ENCODE measurements at regions not wholly inside any gene's neighbourhood (a gene's known extent, or its start where the extent isn't known, plus 50 kb on each side); places are given as distances from the start of the nearest gene placed in this dataset.

DNA sequence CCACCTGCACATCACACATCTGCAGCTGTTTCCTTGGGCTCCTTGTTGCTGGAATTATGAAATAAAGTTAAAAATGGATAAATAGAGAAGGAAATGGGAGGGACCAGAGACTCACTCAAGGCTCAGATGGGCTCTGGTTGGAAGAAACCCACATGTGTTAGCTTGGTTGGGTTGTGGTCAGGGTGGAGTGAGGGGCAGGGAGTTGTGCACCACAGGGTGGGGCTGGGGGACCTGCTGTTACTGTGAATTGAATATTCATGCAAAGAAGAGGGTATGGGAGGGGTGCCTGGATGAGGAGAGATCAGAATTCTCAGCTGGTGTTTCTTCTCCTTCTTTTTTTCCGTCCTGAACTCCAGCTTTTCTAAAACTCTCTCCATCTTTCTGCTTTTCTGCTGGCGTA lies 320.7 kb downstream of the MAP2K4 start:
- Histone ChIP-seq H3K27me3 (replicated peaks; ENCODE audit: insufficient read depth, low read depth, low read length, poor library complexity) (no peaks in the 10 kb centered on the region), H3K4me1 (ENCODE audit: insufficient read depth, low read length, poor library complexity, severe bottlenecking) (no peaks in the 10 kb centered on the region), H3K4me3 (ENCODE audit: low read depth, low read length, poor library complexity, severe bottlenecking) (no peak overlapping the region), H3K36me3 (ENCODE audit: insufficient read depth, low read length, poor library complexity, severe bottlenecking) (no peaks in the 10 kb centered on the region), H3K27ac (ENCODE audit: low read depth, low read length, poor library complexity, severe bottlenecking) (no peak overlapping the region), H3K9me3 (ENCODE audit: low read depth, low read length, poor library complexity, severe bottlenecking) (no peaks in the 10 kb centered on the region)
- TF ChIP-seq EZH2 (IDR thresholded peaks at IDR 0.05; ENCODE audit: borderline replicate concordance, low read depth, low read length, poor library complexity, severe bottlenecking) = no peak
- TF ChIP-seq, protein P1, sequence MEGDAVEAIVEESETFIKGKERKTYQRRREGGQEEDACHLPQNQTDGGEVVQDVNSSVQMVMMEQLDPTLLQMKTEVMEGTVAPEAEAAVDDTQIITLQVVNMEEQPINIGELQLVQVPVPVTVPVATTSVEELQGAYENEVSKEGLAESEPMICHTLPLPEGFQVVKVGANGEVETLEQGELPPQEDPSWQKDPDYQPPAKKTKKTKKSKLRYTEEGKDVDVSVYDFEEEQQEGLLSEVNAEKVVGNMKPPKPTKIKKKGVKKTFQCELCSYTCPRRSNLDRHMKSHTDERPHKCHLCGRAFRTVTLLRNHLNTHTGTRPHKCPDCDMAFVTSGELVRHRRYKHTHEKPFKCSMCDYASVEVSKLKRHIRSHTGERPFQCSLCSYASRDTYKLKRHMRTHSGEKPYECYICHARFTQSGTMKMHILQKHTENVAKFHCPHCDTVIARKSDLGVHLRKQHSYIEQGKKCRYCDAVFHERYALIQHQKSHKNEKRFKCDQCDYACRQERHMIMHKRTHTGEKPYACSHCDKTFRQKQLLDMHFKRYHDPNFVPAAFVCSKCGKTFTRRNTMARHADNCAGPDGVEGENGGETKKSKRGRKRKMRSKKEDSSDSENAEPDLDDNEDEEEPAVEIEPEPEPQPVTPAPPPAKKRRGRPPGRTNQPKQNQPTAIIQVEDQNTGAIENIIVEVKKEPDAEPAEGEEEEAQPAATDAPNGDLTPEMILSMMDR (conservative IDR thresholded peaks at IDR 0.05; ENCODE audit: low read depth, low read length) = no peak
- intact Hi-C loops (cut with micrococcal nuclease; ENCODE audit: unreplicated experiment) = loop anchor here (5.0 to 10.0 kb wide), 2 partner anchors 333 to 661 kb away; no protein-coding TSS in a partner anchor
- DNase-seq (ENCODE audit: low spot score) = no peak
- POLR2A ChIA-PET (ENCODE audit: low non-redundant PET) = no interaction called here
- CTCF ChIA-PET = no interaction called here
- no TSS peak for BruUV-seq (replicated peaks)

DNA sequence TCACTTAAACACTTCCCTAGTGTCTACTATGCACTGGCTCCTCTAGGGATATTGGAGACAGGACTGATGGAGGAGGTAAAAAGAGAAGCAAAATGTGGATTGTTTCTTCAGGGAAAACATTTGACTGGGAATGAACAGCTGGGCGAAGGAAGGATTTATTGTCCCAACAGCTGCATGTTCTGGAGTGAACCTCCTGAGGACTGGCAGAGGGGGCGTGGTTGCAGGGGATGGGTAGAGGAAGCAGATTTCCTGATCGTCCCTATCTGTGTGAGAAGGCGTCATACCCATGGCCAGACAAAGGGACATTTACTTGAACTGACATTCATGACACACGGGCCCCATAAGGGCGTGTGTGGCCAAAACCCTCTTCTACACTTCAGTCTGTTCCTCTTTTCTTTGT lies 321.5 kb downstream of the MAP2K4 start:
- ChIA-PET POLR2A (ENCODE audit: low non-redundant PET) (no interaction called here), CTCF (interaction anchor here (0.5 to 1.2 kb wide), 5 partner anchors 87 to 400 kb away, joined by 3 to 5 read pairs (median 5); no protein-coding TSS in a partner anchor)
- H3K4me1 ChIP-seq (ENCODE audit: insufficient read depth, low read length, poor library complexity, severe bottlenecking) = no peaks in the 10 kb centered on the region
- intact Hi-C loops (cut with micrococcal nuclease; ENCODE audit: unreplicated experiment) = loop anchor here (5.0 to 10.0 kb wide), 2 partner anchors 333 to 660 kb away; no protein-coding TSS in a partner anchor
- no peak overlapping the region for H3K4me3 ChIP-seq (ENCODE audit: low read depth, low read length, poor library complexity, severe bottlenecking)
- no peaks in the 10 kb centered on the region for H3K27me3 ChIP-seq (replicated peaks; ENCODE audit: insufficient read depth, low read depth, low read length, poor library complexity)
- H3K9me3 ChIP-seq (ENCODE audit: low read depth, low read length, poor library complexity, severe bottlenecking) = no peaks in the 10 kb centered on the region
- H3K27ac ChIP-seq (ENCODE audit: low read depth, low read length, poor library complexity, severe bottlenecking) = no peak overlapping the region
- no peak for DNase-seq (ENCODE audit: low spot score)
- no TSS peak for BruUV-seq (replicated peaks)
- no peaks in the 10 kb centered on the region for H3K36me3 ChIP-seq (ENCODE audit: insufficient read depth, low read length, poor library complexity, severe bottlenecking)
- TF ChIP-seq EZH2 (IDR thresholded peaks at IDR 0.05; ENCODE audit: borderline replicate concordance, low read depth, low read length, poor library complexity, severe bottlenecking) = no peak
- TF ChIP-seq, protein P1 (conservative IDR thresholded peaks at IDR 0.05; ENCODE audit: low read depth, low read length) = no peak

DNA sequence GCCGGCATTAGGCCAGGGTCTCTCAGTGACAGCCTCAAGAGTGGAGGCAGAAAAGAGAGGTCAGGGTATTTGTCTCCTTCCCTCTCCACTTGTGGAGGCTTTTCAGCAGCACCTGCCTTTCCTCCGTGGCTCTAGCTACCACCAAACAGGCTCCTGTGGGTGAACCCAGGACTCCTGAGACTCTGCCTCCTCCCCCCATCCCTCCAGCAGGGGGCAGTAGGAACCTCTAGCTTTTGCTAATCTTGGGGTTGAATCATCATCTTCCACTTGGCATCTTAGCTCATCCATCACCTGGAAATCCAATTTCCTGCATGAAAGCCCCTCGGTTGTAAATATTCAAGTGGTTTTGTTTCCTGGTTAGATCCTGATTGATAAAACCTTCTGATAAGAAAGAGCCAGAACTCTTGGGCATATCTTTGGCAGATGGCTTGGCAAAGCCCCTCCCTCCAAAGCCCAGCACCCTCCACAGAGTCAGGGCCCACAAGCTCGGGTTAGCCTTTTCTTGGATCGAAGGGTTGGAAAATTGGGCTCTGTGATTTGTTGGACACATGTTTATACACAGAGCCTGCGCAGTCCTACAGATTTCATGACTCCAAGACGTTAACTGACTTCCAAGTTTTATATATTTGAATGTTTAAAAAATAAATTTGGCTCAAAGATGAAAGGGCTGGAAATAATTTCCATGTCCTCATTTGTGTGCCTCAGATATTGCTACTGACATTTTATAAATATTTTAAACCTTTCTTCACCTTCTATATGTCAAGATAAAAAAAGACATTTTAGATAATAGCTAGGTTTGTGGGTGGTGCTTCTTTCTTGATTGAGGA lies 322.1 kb downstream of the MAP2K4 start:
- CTCF ChIA-PET = interaction anchor here (0.5 to 1.2 kb wide), 5 partner anchors 87 to 399 kb away, joined by 3 to 5 read pairs (median 5); no protein-coding TSS in a partner anchor
- no TSS peak for BruUV-seq (replicated peaks)
- Histone ChIP-seq H3K9me3 (ENCODE audit: low read depth, low read length, poor library complexity, severe bottlenecking) (no peaks in the 10 kb centered on the region), H3K27me3 (replicated peaks; ENCODE audit: insufficient read depth, low read depth, low read length, poor library complexity) (no peaks in the 10 kb centered on the region), H3K36me3 (ENCODE audit: insufficient read depth, low read length, poor library complexity, severe bottlenecking) (no peaks in the 10 kb centered on the region), H3K4me1 (ENCODE audit: insufficient read depth, low read length, poor library complexity, severe bottlenecking) (no peaks in the 10 kb centered on the region), H3K27ac (ENCODE audit: low read depth, low read length, poor library complexity, severe bottlenecking) (no peak overlapping the region), H3K4me3 (ENCODE audit: low read depth, low read length, poor library complexity, severe bottlenecking) (no peak overlapping the region)
- POLR2A ChIA-PET (ENCODE audit: low non-redundant PET) = no interaction called here
- DNase-seq (ENCODE audit: low spot score) = peak; percentile 54
- intact Hi-C loops (cut with micrococcal nuclease; ENCODE audit: unreplicated experiment) = loop anchor here (5.0 to 10.0 kb wide), 2 partner anchors 332 to 659 kb away; no protein-coding TSS in a partner anchor
- no peak for TF ChIP-seq EZH2 (IDR thresholded peaks at IDR 0.05; ENCODE audit: borderline replicate concordance, low read depth, low read length, poor library complexity, severe bottlenecking)
- TF ChIP-seq, protein P1 (conservative IDR thresholded peaks at IDR 0.05; ENCODE audit: low read depth, low read length) = peak; percentile 69
